ENCODE measurements at regions not wholly inside any gene's neighbourhood (a gene's known extent, or its start where the extent isn't known, plus 50 kb on each side); places are given as distances from the start of the nearest gene placed in this dataset.

- no peak for TF ChIP-seq TCF12 (IDR thresholded peaks at IDR 0.05; ENCODE audit: low read depth, low read length)
- no peak for TF ChIP-seq SP1 (IDR thresholded peaks at IDR 0.05; ENCODE audit: low read depth, low read length)
- no peak for TF ChIP-seq CTBP2 (IDR thresholded peaks at IDR 0.05; ENCODE audit: borderline replicate concordance, insufficient read depth, insufficient read length, low read length)
- no peak for TF ChIP-seq GABPA (IDR thresholded peaks at IDR 0.05; ENCODE audit: borderline replicate concordance, insufficient read depth, low read length)
- TF ChIP-seq BRCA1 (IDR thresholded peaks at IDR 0.05; ENCODE audit: low read depth, low read length) = no peak
- TF ChIP-seq NANOG (IDR thresholded peaks at IDR 0.05; ENCODE audit: insufficient read depth, low read depth, low read length, poor library complexity, severe bottlenecking) = no peak
- TF ChIP-seq SAP30 (IDR thresholded peaks at IDR 0.05; ENCODE audit: insufficient read depth, insufficient replicate concordance, low read length) = no peak
- no peak for TF ChIP-seq BACH1 (IDR thresholded peaks at IDR 0.05; ENCODE audit: low read length)
- no peak for TF ChIP-seq GTF2F1 (IDR thresholded peaks at IDR 0.05; ENCODE audit: borderline replicate concordance, low read depth, low read length)
Observed at GRCh38 chr18:39519741-39520140, 1954.1 kb upstream of the CELF4 start (continued).

Data from H1 (cell line).